OCI-LY1 (cell line): ENCODE measurements at regions not wholly inside any gene's neighbourhood (a gene's known extent, or its start where the extent isn't known, plus 50 kb on each side); places are given as distances from the start of the nearest gene placed in this dataset.

ENCODE experiments used
- H2AFZ ChIP-seq: fragments of 200-600 bp; sonication (generic), shearing (Covaris generic); 2 replicates; pipeline ENCODE4 v1.6.0; 2014; ENCODE audit warnings: antibody characterized with exemption, mild to moderate bottlenecking, low read length
- H3F3A ChIP-seq: fragments of 200-600 bp; sonication (generic), shearing (Covaris generic); 2 replicates; pipeline ENCODE4 v1.6.0; 2014; ENCODE audit warnings: mild to moderate bottlenecking, antibody characterized with exemption, low read length, moderate library complexity; ENCODE audit not compliant: insufficient read depth
- H3K27ac ChIP-seq: fragments of 200-600 bp; sonication (generic); 2 replicates; pipeline ENCODE4 v1.5.1; 2014; ENCODE audit warnings: low read length, mixed run types, mild to moderate bottlenecking, low read depth; ENCODE audit not compliant: poor library complexity, severe bottlenecking
- H3K27me3 ChIP-seq: fragments of 200-600 bp; sonication (generic); 2 replicates; pipeline ENCODE4 v1.6.0; 2014; ENCODE audit warnings: antibody characterized with exemption, mild to moderate bottlenecking, low read length, moderate library complexity; ENCODE audit not compliant: insufficient read depth
- H3K36me3 ChIP-seq: fragments of 200-600 bp; sonication (generic); 2 replicates; pipeline ENCODE4 v1.6.1; 2014; ENCODE audit warnings: mild to moderate bottlenecking, antibody characterized with exemption, low read length, moderate library complexity, mixed read lengths; ENCODE audit not compliant: insufficient read depth
- H3K4me1 ChIP-seq: fragments of 200-600 bp; sonication (generic); 2 replicates; pipeline ENCODE4 v1.5.1; 2014; ENCODE audit warnings: mild to moderate bottlenecking, low read length, moderate library complexity; ENCODE audit not compliant: insufficient read depth, severe bottlenecking
- H3K4me2 ChIP-seq: fragments of 200-600 bp; sonication (generic), shearing (Covaris generic); 2 replicates; pipeline ENCODE4 v1.6.1; 2014; ENCODE audit warnings: low read length
- H3K4me3 ChIP-seq: fragments of 200-600 bp; sonication (generic); 2 replicates; pipeline ENCODE4 v1.5.1; 2014; ENCODE audit warnings: low read length, low read depth, mild to moderate bottlenecking, mixed read lengths; ENCODE audit not compliant: poor library complexity, severe bottlenecking
- H3K79me2 ChIP-seq: fragments of 200-600 bp; shearing (Covaris generic); 2 replicates; pipeline ENCODE4 v1.6.1; 2016; ENCODE audit warnings: mixed run types, low read length, mixed read lengths; ENCODE audit not compliant: insufficient read depth
- H3K9ac ChIP-seq: fragments of 200-600 bp; sonication (generic), shearing (Covaris generic); 2 replicates; pipeline ENCODE4 v1.6.1; 2014; ENCODE audit warnings: mild to moderate bottlenecking, low read length, mixed read lengths
- H3K9me2 ChIP-seq: fragments of 200-600 bp; sonication (generic), shearing (Covaris generic); 2 replicates; pipeline ENCODE4 v1.6.1; 2014; ENCODE audit warnings: low read depth, mild to moderate bottlenecking, low read length, mixed read lengths
- H3K9me3 ChIP-seq: fragments of 200-600 bp; shearing (Covaris generic); 2 replicates; pipeline ENCODE4 v1.6.1; 2014; ENCODE audit warnings: low read length, mixed read lengths
- H4K20me1 ChIP-seq: fragments of 200-600 bp; sonication (generic), shearing (Covaris generic); 2 replicates; pipeline ENCODE4 v1.6.0; 2016; ENCODE audit warnings: mild to moderate bottlenecking, low read length; ENCODE audit not compliant: insufficient read depth
- CTCF ChIP-seq: fragments of 200-600 bp; sonication (generic), shearing (Covaris generic); IDR thresholded peaks from 2 replicates; pipeline ENCODE4 v1.5.1; 2017; ENCODE audit warnings: mild to moderate bottlenecking, antibody characterized with exemption, low read length, moderate library complexity, mixed read lengths
- EZH2 ChIP-seq: fragments of 200-600 bp; sonication (generic), shearing (Covaris generic); IDR thresholded peaks from 2 replicates; pipeline ENCODE4 v1.8.0; 2017; ENCODE audit warnings: borderline replicate concordance, mixed run types, mild to moderate bottlenecking, antibody characterized with exemption, low read length, moderate library complexity, mixed read lengths

- Histone ChIP-seq H3K9ac (no peak overlapping the region), H3K79me2 (no peaks in the 10 kb centered on the region), H2AFZ (no peak overlapping the region), H4K20me1 (no peaks in the 10 kb centered on the region), H3K4me3 (no peak overlapping the region), H3K9me2 (no peaks in the 10 kb centered on the region), H3K4me2 (no peak overlapping the region), H3K4me1 (no peaks in the 10 kb centered on the region), H3F3A (no peaks in the 10 kb centered on the region), H3K27ac (no peak overlapping the region), H3K9me3 (no peaks in the 10 kb centered on the region), H3K27me3 (no peaks in the 10 kb centered on the region), H3K36me3 (no peaks in the 10 kb centered on the region)
- TF ChIP-seq EZH2 (no peak), CTCF (no peak)
These were observed 212.4 kb upstream of the SESN3 start for GRCh38 chr11:95443386-95443785.

- no peaks in the 10 kb centered on the region for H3F3A ChIP-seq
These were observed 211.6 kb upstream of the SESN3 start for GRCh38 chr11:95442531-95443050.

GRCh38 chr11:95435628-95436353 lies 204.8 kb upstream of the SESN3 start:
- H3K9ac ChIP-seq, result no peak overlapping the region
- no peak overlapping the region for H3K27ac ChIP-seq
- no peaks in the 10 kb centered on the region for H3K36me3 ChIP-seq
- no peak for TF ChIP-seq EZH2
- TF ChIP-seq CTCF, result no peak
- no peaks in the 10 kb centered on the region for H4K20me1 ChIP-seq
- no peaks in the 10 kb centered on the region for H3K27me3 ChIP-seq
- no peaks in the 10 kb centered on the region for H3K9me2 ChIP-seq
- H3K4me2 ChIP-seq, result no peak overlapping the region
- H3K4me3 ChIP-seq, result no peak overlapping the region
- H2AFZ ChIP-seq, result no peak overlapping the region
- no peaks in the 10 kb centered on the region for H3K79me2 ChIP-seq
- H3K9me3 ChIP-seq, result no peaks in the 10 kb centered on the region
- H3F3A ChIP-seq, result no peaks in the 10 kb centered on the region
- H3K4me1 ChIP-seq, result no peaks in the 10 kb centered on the region

More at GRCh38 chr11:95442531-95443050, 211.6 kb upstream of the SESN3 start:
- Histone ChIP-seq H3K4me3 (no peak overlapping the region), H3K9me3 (no peaks in the 10 kb centered on the region), H3K27me3 (no peaks in the 10 kb centered on the region), H2AFZ (no peak overlapping the region), H3K27ac (no peak overlapping the region), H4K20me1 (no peaks in the 10 kb centered on the region), H3K36me3 (no peaks in the 10 kb centered on the region), H3K9ac (no peak overlapping the region), H3K4me2 (no peak overlapping the region), H3K4me1 (no peaks in the 10 kb centered on the region), H3K79me2 (no peaks in the 10 kb centered on the region), H3K9me2 (no peaks in the 10 kb centered on the region)
- TF ChIP-seq EZH2 (no peak), CTCF (no peak)
